Loucy (cell line): ENCODE measurements at regions not wholly inside any gene's neighbourhood (a gene's known extent, or its start where the extent isn't known, plus 50 kb on each side); places are given as distances from the start of the nearest gene placed in this dataset.

Source experiments
- H2AFZ ChIP-seq: fragments of 200-600 bp; sonication (generic); 2 replicates; pipeline ENCODE4 v1.6.0; 2016; ENCODE audit warnings: antibody characterized with exemption, mild to moderate bottlenecking, low read length, moderate library complexity
- H3F3A ChIP-seq: fragments of 200-600 bp; 2 replicates; pipeline ENCODE4 v1.6.0; 2016; ENCODE audit warnings: antibody characterized with exemption, low read depth, mild to moderate bottlenecking
- H3K27me3 ChIP-seq: fragments of 200-600 bp; sonication (generic); 2 replicates; pipeline ENCODE4 v1.6.1; 2014; ENCODE audit warnings: low read length, mild to moderate bottlenecking; ENCODE audit not compliant: insufficient read depth, poor library complexity, severe bottlenecking
- H3K36me3 ChIP-seq: fragments of 200-600 bp; sonication (generic); 2 replicates; pipeline ENCODE4 v1.6.1; 2016; ENCODE audit warnings: low read length; ENCODE audit not compliant: insufficient read depth
- H3K4me1 ChIP-seq: fragments of 200-600 bp; sonication (generic); 2 replicates; pipeline ENCODE4 v1.5.1; 2014; ENCODE audit warnings: low read length, mild to moderate bottlenecking; ENCODE audit not compliant: insufficient read depth, poor library complexity, severe bottlenecking
- H3K4me2 ChIP-seq: fragments of 200-600 bp; sonication (generic); 2 replicates; pipeline ENCODE4 v1.6.0; 2014; ENCODE audit warnings: antibody characterized with exemption, low read length, low read depth, mild to moderate bottlenecking; ENCODE audit not compliant: poor library complexity, severe bottlenecking
- H3K4me3 ChIP-seq: fragments of 200-600 bp; sonication (generic); 2 replicates; pipeline ENCODE4 v1.5.1; 2014; ENCODE audit warnings: low read length, mild to moderate bottlenecking, mixed read lengths; ENCODE audit not compliant: poor library complexity, severe bottlenecking
- H3K79me2 ChIP-seq: fragments of 200-600 bp; sonication (generic); 2 replicates; pipeline ENCODE4 v1.6.1; 2014; ENCODE audit warnings: low read length; ENCODE audit not compliant: insufficient read depth
- H3K9ac ChIP-seq: fragments of 200-600 bp; sonication (generic); 2 replicates; pipeline ENCODE4 v1.6.0; 2014; ENCODE audit warnings: mild to moderate bottlenecking, low read depth, low read length, moderate library complexity; ENCODE audit not compliant: poor library complexity, severe bottlenecking
- H3K9me2 ChIP-seq: fragments of 200-600 bp; sonication (generic); replicated peaks from 2 replicates; pipeline ENCODE4 v1.6.1; 2016; ENCODE audit warnings: low read depth, low read length, mixed read lengths
- H3K9me3 ChIP-seq: fragments of 200-600 bp; sonication (generic); 2 replicates; pipeline ENCODE4 v1.6.1; 2014; ENCODE audit warnings: mild to moderate bottlenecking, antibody characterized with exemption, low read length, low read depth; ENCODE audit not compliant: insufficient read depth
- H4K20me1 ChIP-seq: fragments of 200-600 bp; sonication (generic); 2 replicates; pipeline ENCODE4 v1.6.0; 2014; ENCODE audit warnings: antibody characterized with exemption, low read length, mild to moderate bottlenecking; ENCODE audit not compliant: insufficient read depth, poor library complexity, severe bottlenecking
- CTCF ChIP-seq: fragments of 200-600 bp; sonication (generic); conservative IDR thresholded peaks from 2 replicates; pipeline ENCODE4 v1.5.1; 2014; ENCODE audit warnings: mild to moderate bottlenecking, antibody characterized with exemption, low read length
- EZH2phosphoT487 ChIP-seq: fragments of 200-600 bp; IDR thresholded peaks from 2 replicates; pipeline ENCODE4 v1.6.1; 2018; ENCODE audit warnings: antibody characterized with exemption, mild to moderate bottlenecking, moderate library complexity, borderline replicate concordance

GRCh38 chr4:58274553-58274952, 1164.4 kb upstream of the IGFBP7 start:
- Histone ChIP-seq H3K79me2 (no peaks in the 10 kb centered on the region), H3K4me1 (no peaks in the 10 kb centered on the region), H3K36me3 (no peaks in the 10 kb centered on the region), H3F3A (no peaks in the 10 kb centered on the region), H2AFZ (no peak overlapping the region), H3K9me3 (no peaks in the 10 kb centered on the region), H3K9ac (no peak overlapping the region), H3K4me3 (no peak overlapping the region), H3K27me3 (no peaks in the 10 kb centered on the region), H4K20me1 (no peaks in the 10 kb centered on the region), H3K4me2 (no peak overlapping the region), H3K9me2 (no peaks in the 10 kb centered on the region)
- TF ChIP-seq CTCF, result no peak
- TF ChIP-seq EZH2phosphoT487, result no peak

- Histone ChIP-seq H3K9me3 (no peaks in the 10 kb centered on the region), H3K9ac (no peak overlapping the region), H2AFZ (no peak overlapping the region), H3K36me3 (no peaks in the 10 kb centered on the region), H3K4me1 (no peaks in the 10 kb centered on the region), H3K79me2 (no peaks in the 10 kb centered on the region), H3K27me3 (no peaks in the 10 kb centered on the region), H3K4me3 (no peak overlapping the region), H3F3A (no peaks in the 10 kb centered on the region), H4K20me1 (no peaks in the 10 kb centered on the region), H3K4me2 (no peak overlapping the region), H3K9me2 (no peaks in the 10 kb centered on the region)
- TF ChIP-seq CTCF (no peak), EZH2phosphoT487 (no peak)
Observed at GRCh38 chr4:58272311-58272710, 1162.1 kb upstream of the IGFBP7 start.

- TF ChIP-seq EZH2phosphoT487 (no peak), CTCF (no peak)
- H3K27me3 ChIP-seq, result no peaks in the 10 kb centered on the region
- H3K4me3 ChIP-seq, result no peak overlapping the region
- H2AFZ ChIP-seq, result no peak overlapping the region
- H3K79me2 ChIP-seq, result no peaks in the 10 kb centered on the region
- 0 out of 2 replicates have a peak, but pooled peaks cover 3% of the 10 kb centered on the region for H3K9me2 ChIP-seq
- H3F3A ChIP-seq, result no peaks in the 10 kb centered on the region
- no peak overlapping the region for H3K9ac ChIP-seq
- H3K9me3 ChIP-seq, result no peaks in the 10 kb centered on the region
- no peaks in the 10 kb centered on the region for H3K4me1 ChIP-seq
- H4K20me1 ChIP-seq, result no peaks in the 10 kb centered on the region
- no peak overlapping the region for H3K4me2 ChIP-seq
- H3K36me3 ChIP-seq, result no peaks in the 10 kb centered on the region
Observed at GRCh38 chr4:58265734-58266133, 1155.5 kb upstream of the IGFBP7 start.
